NCI-H187 (cell line): ENCODE measurements at regions not wholly inside any gene's neighbourhood (a gene's known extent, or its start where the extent isn't known, plus 50 kb on each side); places are given as distances from the start of the nearest gene placed in this dataset.

Source experiments
- DNase-seq, 2 experiments: peaks; one replicate each; lab custom pipeline; 2025; lab: John Stamatoyannopoulos, UW

DNA sequence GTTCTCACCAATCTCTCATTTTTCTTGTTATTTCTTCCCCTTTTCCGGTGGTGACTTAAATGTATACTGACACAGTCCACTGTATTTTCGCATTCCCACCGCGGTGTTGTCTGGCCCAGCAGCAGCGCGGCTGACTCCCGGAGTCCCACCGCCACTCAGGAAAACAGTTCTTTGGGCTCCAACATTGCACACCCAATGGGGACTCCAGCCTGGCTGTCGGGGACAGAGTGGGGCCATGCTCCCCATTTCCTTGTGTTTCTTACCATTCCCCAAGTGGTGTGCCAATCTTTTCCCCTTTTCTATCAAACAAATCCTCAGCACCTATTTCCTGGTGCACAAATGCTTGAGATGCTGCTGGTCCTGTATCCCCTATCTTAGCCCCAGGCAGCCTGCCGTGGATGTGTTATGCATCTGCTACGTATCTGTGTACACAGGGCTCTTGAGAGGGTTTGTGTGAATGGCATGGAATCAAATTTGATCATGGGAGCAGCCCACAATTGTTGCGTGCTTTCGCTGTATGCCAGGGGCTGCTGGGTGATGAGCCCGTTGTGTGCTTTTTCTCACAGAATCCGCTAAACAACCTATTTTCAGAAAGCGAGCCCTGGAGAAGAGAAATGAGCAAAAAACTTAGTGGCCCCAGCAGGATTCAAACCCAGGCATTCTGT is 219.1 kb upstream of the RGMA start:
- no peak for DNase-seq

- no peak for DNase-seq
These were observed 218.5 kb upstream of the RGMA start for GRCh38 chr15:93307513-93307912.

DNA sequence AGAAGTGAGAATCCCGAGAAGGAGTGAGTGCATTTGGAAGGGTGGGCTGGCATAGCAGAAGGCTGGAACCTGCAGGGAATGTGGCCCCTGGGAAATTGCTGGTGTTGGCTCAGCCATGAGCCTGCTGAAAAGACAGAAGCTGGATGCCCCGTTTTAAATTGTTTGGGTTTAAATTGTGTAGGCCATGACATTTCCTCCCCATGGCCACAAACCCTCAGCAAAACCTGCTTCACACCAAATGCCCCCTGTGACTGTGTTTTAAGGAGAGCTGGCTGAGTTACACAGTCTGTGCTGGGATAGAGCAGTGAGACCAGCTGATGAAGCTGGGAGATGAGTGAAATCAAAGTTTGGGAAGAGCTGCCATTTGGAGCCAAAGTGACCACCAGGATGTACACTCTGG is 216.3 kb upstream of the RGMA start:
- DNase-seq, result no peak

GRCh38 chr15:93302080-93302765 is 213.2 kb upstream of the RGMA start:
- no peak for DNase-seq

GRCh38 chr15:93300796-93301195 is 211.8 kb upstream of the RGMA start:
- no peak for DNase-seq

DNA sequence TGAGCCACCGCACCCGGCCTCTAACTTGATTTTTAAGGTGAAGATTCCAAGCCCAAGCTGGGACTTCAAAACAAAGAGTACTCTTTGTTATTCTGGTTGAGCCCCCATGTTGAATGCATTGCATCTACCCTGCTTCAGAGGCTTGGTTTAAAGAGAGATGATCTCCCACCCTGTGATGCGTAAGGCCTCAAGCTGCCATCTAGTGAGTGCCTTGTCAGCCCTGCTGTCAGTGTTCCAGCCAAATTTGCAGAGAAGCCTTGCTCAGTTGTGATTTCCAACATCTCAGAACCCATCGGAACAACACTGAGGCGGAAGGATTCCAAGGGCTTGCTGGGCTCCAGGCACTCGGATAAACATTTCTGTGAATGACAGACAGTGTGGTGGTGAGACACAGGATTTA is 210.7 kb upstream of the RGMA start:
- no peak for DNase-seq

- DNase-seq, result no peak
These were observed 209.9 kb upstream of the RGMA start for GRCh38 chr15:93298901-93299300.

GRCh38 chr15:93296759-93297500 is 207.9 kb upstream of the RGMA start:
- no peak for DNase-seq

- no peak for DNase-seq
These were observed 205.9 kb upstream of the RGMA start for GRCh38 chr15:93294896-93295295.

- DNase-seq, result no peak
These were observed 205.1 kb upstream of the RGMA start for GRCh38 chr15:93294066-93294465.

- no peak for DNase-seq
These were observed 202.4 kb upstream of the RGMA start for GRCh38 chr15:93291380-93291779.

- DNase-seq, result no peak
These were observed 201.6 kb upstream of the RGMA start for GRCh38 chr15:93290618-93290946.

- DNase-seq, result no peak
These were observed 201.1 kb upstream of the RGMA start for GRCh38 chr15:93289941-93290617.

DNA sequence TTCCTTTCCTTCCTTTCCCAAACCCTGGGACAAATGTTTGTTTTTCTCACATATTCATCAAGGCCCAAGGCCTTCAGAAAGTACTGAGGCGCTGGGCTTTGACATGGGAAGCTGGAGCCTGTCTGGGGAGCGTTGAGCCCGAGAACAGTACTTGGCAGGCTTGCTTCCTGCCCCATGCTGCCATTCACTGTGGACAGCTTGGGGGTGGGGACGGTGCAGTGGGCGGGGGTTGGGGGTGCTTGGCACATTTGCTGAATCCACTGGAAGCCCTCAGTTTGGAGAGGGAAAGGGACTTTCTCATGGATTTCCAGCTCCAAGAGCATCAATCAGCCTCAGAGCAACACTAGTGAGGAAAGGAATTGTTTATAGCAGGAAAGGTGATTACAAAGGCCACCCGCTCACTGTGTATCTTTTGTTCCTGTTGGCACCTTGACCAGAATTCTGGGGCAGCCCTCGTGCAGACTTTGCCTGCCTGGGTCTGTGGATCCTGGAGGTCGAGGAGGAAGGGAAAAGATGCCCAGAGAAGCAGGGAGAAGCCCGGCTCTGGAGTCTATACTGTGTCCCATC is 199.8 kb upstream of the RGMA start:
- no peak for DNase-seq

GRCh38 chr15:93286446-93286845 is 197.4 kb upstream of the RGMA start:
- no peak for DNase-seq

- DNase-seq, result no peak
These were observed 194.8 kb upstream of the RGMA start for GRCh38 chr15:93283854-93284253.

GRCh38 chr15:93282808-93283207 is 193.8 kb upstream of the RGMA start:
- no peak for DNase-seq

DNA sequence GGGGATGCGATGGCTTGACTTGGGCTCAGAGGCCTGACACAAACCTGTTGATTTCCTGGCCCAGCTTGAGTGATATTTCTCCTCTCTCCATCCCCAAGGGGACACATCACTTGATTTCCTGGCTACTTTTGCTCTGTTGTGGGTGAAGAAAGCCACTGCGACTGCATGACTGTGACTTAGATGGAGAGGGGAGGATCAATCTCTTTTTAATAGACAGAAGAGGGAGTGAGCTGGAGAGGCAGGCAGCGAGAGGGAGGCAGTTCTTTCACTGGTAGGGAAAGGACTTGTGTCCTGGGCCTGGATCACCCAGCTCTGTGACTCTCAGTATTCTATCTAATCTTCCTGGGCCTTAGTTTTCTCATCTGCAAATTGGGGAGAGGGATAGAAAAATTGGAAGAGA is 189.8 kb upstream of the RGMA start:
- DNase-seq, result no peak

GRCh38 chr15:93278006-93278405 is 189.0 kb upstream of the RGMA start:
- DNase-seq, result no peak

DNA sequence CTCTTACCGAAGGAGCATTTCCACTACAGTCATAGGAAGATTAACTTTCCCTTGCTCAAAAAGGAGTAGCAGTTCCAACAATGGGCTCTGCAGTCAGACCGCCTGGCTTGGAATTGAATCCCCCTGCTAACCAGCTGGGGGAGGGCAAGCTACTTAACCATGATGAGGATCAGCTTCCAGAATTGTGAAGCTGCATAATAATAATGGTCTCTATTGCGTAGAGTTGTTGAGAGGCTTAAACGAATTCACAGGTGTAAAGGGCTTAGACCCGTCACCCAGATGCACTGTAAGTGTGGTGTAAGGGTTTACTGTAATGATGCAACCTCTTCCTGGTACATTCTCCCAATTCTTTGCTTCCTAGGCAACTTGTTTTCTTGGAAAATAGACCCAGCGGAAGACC is 185.2 kb upstream of the RGMA start:
- no peak for DNase-seq

DNA sequence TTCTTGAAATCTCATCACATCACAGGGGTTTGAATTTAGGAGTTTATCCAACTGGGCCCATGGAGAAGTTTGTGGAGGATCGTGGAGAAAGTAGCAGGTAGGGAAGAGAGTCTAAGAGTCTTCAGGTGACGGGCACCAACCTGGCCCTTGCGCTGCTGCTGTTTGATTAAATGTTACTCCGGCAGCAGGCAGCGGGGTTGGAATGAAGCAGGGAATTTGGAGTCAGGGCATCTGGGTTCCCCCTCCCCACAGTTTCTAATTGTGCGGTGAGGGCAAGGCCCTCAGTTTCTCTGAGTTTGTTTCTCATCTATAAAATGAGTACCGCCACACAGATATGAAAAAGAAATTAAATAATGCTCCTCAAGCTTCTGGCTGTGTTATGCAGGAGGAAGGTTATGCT is 182.9 kb upstream of the RGMA start:
- DNase-seq, result no peak

DNA sequence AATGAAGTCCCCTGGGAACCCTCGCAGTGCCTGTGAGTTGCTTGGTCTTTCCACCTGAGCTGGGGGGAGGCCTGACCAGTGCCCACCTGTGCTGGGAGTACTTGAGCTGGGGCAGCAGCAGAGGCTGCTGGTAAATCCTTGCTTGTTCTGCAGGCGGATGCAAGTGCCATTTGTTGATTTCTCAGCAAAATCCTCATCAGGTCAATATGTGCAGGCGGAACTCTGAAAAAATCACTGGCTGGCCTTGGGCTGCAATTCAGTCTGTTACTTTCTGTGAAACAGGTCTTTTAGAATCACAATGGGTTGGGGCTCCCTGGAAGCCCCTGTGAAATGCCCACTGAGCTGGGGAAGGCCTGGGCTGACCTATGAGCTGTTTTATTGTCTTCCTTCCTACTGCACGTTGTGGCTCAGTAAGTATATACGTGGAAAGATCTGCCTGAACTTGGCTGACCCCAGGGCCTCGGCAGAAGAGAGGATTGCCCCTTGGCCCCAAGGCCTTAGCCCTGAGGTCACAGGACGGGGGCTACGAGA is 182.0 kb upstream of the RGMA start:
- DNase-seq, result peak in 1 of 2 experiments; percentile 12
